SJCRH30 (cell line): ENCODE measurements at regions not wholly inside any gene's neighbourhood (a gene's known extent, or its start where the extent isn't known, plus 50 kb on each side); places are given as distances from the start of the nearest gene placed in this dataset.
"Not testable (repeated sequence)": the region's sequence is repeated elsewhere in the genome, so short reads cannot be mapped to it uniquely, and the experiment has no call there.

Source experiments
- DNase-seq, 2 experiments: peaks; one replicate each; pipeline ENCODE4 v3.0.0-alpha.2; 2015 to 2020
- H3K27ac ChIP-seq: fragments of 250-450 bp; sonication (Bioruptor Pico); 2 replicates; pipeline ENCODE4 v1.5.1; 2020; ENCODE audit warnings: mild to moderate bottlenecking, moderate library complexity
- H3K27me3 ChIP-seq: fragments of 250-450 bp; sonication (Bioruptor Pico); 2 replicates; pipeline ENCODE4 v1.5.1; 2020; ENCODE audit warnings: mild to moderate bottlenecking, moderate library complexity
- H3K36me3 ChIP-seq: fragments of 250-450 bp; sonication (Bioruptor Pico); 2 replicates; pipeline ENCODE4 v1.5.1; 2020; ENCODE audit warnings: mild to moderate bottlenecking, moderate library complexity
- H3K4me1 ChIP-seq: fragments of 250-450 bp; sonication (Bioruptor Pico); 2 replicates; pipeline ENCODE4 v1.5.1; 2020; ENCODE audit warnings: mild to moderate bottlenecking, moderate library complexity
- H3K4me3 ChIP-seq: fragments of 250-450 bp; sonication (Bioruptor Pico); 2 replicates; pipeline ENCODE4 v1.5.1; 2020; ENCODE audit warnings: mild to moderate bottlenecking, moderate library complexity
- H3K9me3 ChIP-seq: fragments of 250-450 bp; sonication (Bioruptor Pico); replicated peaks from 2 replicates; pipeline ENCODE4 v1.5.1; 2020; ENCODE audit warnings: mild to moderate bottlenecking, moderate library complexity

DNA sequence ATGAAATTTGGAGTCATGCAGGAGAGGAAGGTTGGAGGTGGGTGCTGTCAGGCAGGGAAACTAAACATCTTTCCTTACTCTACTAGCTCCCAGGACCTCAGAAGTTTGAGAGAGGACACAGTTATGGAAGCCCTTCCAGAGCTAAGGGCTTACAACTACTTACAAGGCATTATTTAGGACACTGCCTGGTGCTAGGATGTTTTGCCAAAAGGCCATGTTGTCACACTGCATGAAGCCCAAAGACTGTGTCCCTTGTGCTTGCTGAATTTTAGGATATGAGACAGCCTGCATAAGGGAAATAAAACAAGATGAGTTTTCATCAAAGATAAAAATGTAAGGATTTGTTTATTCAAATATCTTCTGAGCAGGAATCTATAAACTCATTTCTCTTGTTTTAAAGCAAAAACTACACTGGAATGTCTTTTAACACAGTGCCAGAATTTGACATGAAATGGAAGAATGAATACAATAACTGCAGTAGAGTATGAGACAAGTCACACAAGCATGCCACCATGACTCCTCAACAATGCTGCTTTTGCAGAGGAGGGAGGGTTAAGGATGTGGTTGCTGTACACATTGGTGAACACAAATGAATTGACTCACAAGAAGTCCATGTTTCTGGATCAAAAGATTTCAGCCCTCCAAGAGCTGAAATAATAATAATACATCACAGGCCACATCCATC is 258.4 kb downstream of the SPRY2 start:
- Histone ChIP-seq H3K27me3 (no peaks in the 10 kb centered on the region), H3K27ac (no peak overlapping the region), H3K9me3 (no peaks in the 10 kb centered on the region; the same call in 1 of the 2 replicates), H3K4me3 (no peak overlapping the region), H3K4me1 (peaks cover 22% of the 10 kb centered on the region), H3K36me3 (no peaks in the 10 kb centered on the region)
- no peak for DNase-seq

DNA sequence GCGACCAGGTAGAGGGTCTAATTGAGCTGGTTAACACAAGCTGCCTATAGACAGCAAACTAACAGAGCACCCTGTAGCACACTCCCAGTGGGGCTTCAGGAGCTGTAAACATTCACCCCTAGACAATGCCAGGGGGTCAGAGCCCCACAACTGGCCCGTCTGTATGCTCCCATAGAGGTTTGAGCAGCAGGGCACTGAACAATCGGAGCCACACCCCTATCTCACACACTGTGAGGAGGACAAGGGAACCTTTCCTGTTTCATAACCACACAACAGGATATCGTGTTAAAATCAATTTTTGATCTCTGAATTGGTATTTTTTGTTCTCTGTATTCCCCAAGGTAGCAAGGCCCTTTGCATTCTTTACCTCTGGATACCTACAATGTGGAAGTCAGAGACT is 266.1 kb downstream of the SPRY2 start:
- Histone ChIP-seq H3K4me3 (no peak overlapping the region), H3K27ac (no peak overlapping the region)
- no peak for DNase-seq

DNA sequence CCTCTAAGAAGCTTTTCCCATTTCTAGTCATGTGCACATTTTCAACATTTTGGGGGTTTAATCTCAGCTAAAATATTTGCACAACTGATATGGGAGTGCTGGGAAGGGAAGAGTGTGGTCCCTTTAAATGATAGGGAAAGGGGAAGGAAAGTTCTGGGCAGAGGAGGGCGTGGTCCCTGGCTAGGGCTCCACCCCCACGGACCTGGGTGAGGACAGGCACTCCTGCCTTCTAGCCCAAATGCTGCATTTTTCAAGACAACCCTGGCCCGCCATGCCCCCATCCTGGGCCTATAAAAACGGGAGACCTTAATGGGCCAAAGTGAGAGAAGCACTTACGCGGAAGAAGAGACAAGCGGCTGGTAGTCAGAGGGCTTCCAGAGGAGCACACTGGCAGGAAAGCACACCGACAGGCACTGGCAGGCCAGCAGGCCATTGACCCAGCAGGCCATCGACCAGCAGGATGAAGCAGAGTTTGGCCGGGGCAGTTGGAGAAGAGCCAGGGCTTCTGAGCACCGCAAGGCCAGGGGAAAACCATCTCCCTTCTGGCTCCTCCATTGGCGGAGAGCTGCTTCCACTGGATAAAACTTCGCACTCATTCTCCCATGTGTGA is 266.7 kb downstream of the SPRY2 start:
- no peaks in the 10 kb centered on the region for H3K27me3 ChIP-seq
- no peaks in the 10 kb centered on the region for H3K36me3 ChIP-seq
- no peak overlapping the region for H3K27ac ChIP-seq
- no peaks in the 10 kb centered on the region for H3K4me1 ChIP-seq
- no peak for DNase-seq
- H3K9me3 ChIP-seq, result no peaks in the 10 kb centered on the region; the same call in 1 of the 2 replicates
- no peak overlapping the region for H3K4me3 ChIP-seq

More for the DNA sequence above, 266.1 kb downstream of the SPRY2 start:
- Histone ChIP-seq H3K36me3 (no peaks in the 10 kb centered on the region), H3K9me3 (no peaks in the 10 kb centered on the region; the same call in 1 of the 2 replicates), H3K27me3 (no peaks in the 10 kb centered on the region), H3K4me1 (no peaks in the 10 kb centered on the region)

DNA sequence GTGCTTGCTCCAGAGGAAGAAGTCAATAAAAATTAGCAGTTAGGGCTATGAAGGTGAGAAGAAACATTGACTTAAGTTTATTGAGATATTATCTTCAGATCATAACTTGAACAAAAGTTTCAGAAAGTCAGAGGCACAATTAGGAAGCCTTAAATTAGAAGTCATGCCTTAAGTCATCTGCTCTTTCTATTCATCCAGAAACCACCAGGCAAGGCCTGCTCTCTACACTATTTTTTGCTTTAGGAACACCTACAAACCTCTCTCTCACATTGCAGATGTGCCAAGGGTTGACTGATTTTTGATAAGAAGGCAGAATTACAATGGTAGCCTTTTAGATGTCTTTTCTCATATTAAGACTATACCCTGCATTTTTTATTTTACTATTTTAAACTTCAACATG is 268.7 kb downstream of the SPRY2 start:
- Histone ChIP-seq H3K27me3 (no peaks in the 10 kb centered on the region), H3K27ac (no peak overlapping the region), H3K36me3 (no peaks in the 10 kb centered on the region), H3K4me3 (no peak overlapping the region), H3K4me1 (no peaks in the 10 kb centered on the region), H3K9me3 (no peaks in the 10 kb centered on the region; the same call in 1 of the 2 replicates)
- DNase-seq, result no peak

DNA sequence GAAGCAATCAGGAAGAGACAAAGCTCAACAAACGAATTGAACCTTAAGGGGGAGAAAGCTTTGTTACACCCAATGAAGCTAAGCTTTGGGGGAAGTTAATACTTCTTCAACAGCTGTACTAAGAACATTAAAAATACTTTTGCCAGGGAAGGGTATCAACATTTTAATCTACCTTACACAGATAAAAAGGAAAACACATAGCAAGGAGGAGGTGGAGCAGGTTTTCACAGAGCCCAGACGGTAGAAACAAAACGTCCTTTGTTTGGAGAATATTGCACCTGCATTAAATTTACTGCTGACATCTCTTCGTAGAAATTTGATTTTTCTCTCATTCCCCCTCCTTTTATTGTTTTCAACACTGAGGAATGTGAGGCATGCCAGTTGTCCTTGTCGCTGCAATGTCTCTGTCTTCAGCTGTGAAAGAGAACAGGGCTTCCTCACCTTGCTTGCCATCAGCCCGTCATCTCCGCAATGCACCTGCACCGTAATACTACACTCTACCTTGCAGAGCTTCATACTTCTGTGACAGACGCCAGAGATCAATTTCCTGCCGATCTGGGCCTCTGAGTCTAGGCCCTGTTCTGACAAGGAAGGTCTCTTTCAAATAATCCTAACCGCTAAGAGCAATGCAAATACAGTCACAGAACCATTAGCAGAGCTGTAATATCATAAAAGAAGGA is 270.8 kb downstream of the SPRY2 start:
- Histone ChIP-seq H3K27ac (no peak overlapping the region), H3K27me3 (no peaks in the 10 kb centered on the region), H3K36me3 (no peaks in the 10 kb centered on the region), H3K9me3 (no peaks in the 10 kb centered on the region), H3K4me1 (no peaks in the 10 kb centered on the region), H3K4me3 (no peak overlapping the region)
- no peak for DNase-seq

DNA sequence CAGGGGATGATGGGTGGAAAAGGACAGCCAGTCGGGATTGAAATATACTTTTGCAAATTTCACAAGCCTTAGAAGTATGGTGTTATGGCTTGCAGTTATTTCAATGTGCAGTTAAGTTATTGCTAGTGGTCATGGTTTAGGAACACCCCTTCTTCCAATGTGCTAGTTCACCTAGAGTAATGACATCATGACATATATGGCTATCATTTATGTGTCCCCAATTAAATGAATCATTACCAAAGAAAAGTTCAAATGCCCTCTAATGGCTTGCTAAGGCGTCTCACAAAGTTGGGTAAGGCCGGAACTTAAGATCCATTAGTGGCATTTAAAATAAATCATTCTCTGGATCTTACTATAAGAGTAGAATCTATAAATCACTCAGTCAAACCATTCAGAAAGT is 271.6 kb downstream of the SPRY2 start:
- no peak for DNase-seq
- Histone ChIP-seq H3K27ac (no peak overlapping the region), H3K36me3 (no peaks in the 10 kb centered on the region), H3K9me3 (no peaks in the 10 kb centered on the region), H3K4me1 (no peaks in the 10 kb centered on the region), H3K27me3 (no peaks in the 10 kb centered on the region), H3K4me3 (no peak overlapping the region)

DNA sequence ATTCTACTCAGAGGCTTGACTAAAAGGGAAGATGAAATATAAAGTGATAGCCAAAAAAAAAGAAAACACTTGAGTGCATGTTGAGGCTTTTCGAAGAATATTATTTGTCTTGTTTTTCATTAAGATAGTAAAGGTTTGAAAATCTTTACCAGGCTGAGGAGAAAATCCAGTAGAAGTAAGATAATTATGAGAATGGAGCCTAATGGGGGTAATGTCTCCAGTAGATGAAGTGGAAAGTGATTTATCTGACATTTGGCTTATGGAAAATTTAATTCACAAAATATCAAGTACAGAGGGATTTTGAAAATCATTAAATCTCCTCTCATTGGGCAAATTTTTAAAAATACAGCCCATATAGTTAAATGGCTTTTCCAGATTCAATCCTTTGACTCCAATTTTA is 274.9 kb downstream of the SPRY2 start:
- Histone ChIP-seq H3K27me3 (no peaks in the 10 kb centered on the region), H3K4me1 (no peaks in the 10 kb centered on the region), H3K27ac (no peak overlapping the region), H3K9me3 (no peaks in the 10 kb centered on the region), H3K36me3 (no peaks in the 10 kb centered on the region), H3K4me3 (no peak overlapping the region)
- no peak for DNase-seq

DNA sequence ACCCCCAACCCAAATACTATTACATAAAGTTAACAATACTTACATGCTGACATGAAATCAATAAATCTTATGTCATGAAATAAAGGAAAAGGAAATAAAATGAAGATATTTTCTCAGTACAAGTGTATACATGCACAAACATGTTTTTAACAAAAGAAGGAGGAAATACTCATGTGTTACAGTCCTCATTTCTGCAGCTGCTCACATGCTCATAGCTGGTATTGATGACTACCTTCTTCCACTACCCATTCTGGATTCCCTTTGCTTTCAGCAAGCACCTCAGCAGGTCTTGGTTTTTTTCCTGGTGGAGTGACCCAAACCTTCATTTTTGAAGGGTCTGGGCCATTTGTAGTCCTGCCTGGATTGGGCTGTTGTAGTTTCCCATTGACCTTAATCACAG is 278.5 kb downstream of the SPRY2 start:
- not testable (repeated sequence) for H3K27ac ChIP-seq, H3K4me1 ChIP-seq, H3K27me3 ChIP-seq, H3K36me3 ChIP-seq, DNase-seq, H3K9me3 ChIP-seq, H3K4me3 ChIP-seq

DNA sequence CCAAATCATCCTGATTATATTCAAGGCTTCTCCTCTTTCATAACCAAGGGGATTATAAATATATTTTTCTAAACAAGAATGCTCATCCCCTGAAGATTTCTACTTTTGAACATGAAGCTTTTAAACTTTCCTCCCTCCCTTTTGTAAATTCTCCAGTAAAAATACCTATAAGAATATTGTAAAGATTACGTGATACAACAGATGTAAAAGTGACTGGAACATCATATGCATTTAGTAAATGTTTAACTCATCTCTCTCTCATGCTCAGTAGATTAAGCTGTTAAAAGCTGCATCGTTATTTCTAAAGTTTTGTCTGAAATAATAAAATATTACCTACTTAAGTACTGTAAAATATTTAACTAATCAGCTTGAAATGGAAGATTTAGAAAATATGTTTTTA is 281.1 kb downstream of the SPRY2 start:
- Histone ChIP-seq H3K4me1 (no peaks in the 10 kb centered on the region), H3K27me3 (no peaks in the 10 kb centered on the region), H3K27ac (no peak overlapping the region), H3K9me3 (no peaks in the 10 kb centered on the region), H3K36me3 (no peaks in the 10 kb centered on the region), H3K4me3 (no peak overlapping the region)
- DNase-seq, result no peak

DNA sequence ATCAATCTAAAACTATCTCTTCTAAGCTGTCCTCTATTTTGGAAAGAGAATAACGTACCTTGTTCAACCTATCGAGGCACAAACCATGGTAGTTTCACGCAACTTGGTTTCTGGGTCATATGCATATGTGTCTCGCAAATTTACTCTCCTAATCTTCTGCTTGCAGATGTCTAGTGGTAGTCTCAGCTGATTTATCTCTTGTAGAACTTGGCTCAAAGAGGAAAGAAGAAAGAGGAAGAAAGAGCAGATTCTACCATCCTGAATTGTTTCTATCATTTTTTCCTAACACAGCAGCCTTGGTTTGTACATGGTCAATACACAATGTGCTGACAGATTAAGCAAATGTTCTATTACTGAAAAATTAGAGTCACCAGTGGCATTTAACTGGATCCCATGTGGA is 282.3 kb downstream of the SPRY2 start:
- Histone ChIP-seq H3K4me3 (no peak overlapping the region), H3K27ac (no peak overlapping the region), H3K9me3 (no peaks in the 10 kb centered on the region), H3K4me1 (no peaks in the 10 kb centered on the region), H3K27me3 (no peaks in the 10 kb centered on the region), H3K36me3 (no peaks in the 10 kb centered on the region)
- no peak for DNase-seq

DNA sequence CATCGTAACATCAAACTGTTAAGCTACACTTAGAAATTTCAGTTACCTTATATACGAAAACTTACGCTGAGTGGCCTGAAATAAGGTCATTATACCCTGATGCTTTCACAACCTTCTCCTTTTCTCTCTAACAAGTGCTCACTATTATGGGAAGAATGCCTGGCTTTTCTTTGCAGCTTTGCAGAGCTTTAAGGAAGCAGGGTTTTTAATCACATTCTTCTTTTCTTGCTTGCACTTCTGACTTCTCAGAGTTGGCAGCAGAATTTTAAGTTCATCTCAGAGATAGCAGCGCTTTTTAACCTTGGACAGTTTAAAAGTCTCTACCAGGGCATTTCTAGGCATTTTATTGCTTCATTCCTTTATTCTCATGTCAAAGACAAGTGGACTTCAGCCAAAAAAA is 285.1 kb downstream of the SPRY2 start:
- no peak for DNase-seq
- Histone ChIP-seq H3K27ac (no peak overlapping the region), H3K27me3 (no peaks in the 10 kb centered on the region), H3K36me3 (no peaks in the 10 kb centered on the region), H3K9me3 (no peaks in the 10 kb centered on the region), H3K4me1 (no peaks in the 10 kb centered on the region), H3K4me3 (no peak overlapping the region)

DNA sequence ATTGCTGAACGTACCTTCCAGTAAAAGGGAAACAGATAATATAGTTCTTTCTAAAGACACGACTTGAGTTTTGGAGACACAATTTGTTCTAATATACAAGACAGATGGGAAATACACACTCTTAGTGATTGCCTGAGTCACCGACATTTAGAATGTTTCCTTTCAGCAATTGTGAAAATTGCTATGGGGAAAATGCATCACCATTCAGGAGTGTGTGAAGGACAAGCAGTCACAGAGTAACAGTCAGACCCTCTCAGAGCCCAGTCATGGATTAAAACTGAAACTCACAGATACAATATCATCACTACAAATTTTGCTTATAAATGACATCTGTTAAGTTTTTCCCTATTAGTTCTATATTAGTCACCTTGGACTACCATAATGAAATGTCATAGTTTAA is 286.1 kb downstream of the SPRY2 start:
- Histone ChIP-seq H3K9me3 (no peaks in the 10 kb centered on the region), H3K36me3 (no peaks in the 10 kb centered on the region), H3K27me3 (no peaks in the 10 kb centered on the region), H3K27ac (no peak overlapping the region), H3K4me3 (no peak overlapping the region), H3K4me1 (peaks cover 9% of the 10 kb centered on the region)
- no peak for DNase-seq

DNA sequence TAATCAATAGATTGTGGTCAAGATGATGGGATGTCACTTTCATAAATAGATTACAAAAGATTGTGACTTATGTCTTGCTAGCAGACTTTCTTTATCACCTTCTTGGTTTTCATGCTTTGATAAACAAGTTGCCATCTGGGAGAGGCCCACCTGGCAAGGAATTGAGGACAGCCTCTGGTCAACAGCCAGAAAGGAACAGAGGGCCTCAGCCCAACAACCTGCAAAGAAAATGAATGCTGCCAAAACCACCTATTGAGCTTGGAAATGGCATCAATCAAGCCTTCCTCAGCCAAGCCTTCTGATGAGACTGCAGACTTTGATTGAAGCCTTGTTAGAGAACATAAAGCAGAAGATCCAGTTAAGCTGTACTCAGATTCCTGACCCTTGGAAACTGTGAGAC is 288.6 kb downstream of the SPRY2 start:
- Histone ChIP-seq H3K27me3 (no peaks in the 10 kb centered on the region), H3K9me3 (no peaks in the 10 kb centered on the region), H3K27ac (no peak overlapping the region), H3K4me3 (no peak overlapping the region), H3K36me3 (no peaks in the 10 kb centered on the region), H3K4me1 (peaks cover 31% of the 10 kb centered on the region)
- DNase-seq, result no peak

DNA sequence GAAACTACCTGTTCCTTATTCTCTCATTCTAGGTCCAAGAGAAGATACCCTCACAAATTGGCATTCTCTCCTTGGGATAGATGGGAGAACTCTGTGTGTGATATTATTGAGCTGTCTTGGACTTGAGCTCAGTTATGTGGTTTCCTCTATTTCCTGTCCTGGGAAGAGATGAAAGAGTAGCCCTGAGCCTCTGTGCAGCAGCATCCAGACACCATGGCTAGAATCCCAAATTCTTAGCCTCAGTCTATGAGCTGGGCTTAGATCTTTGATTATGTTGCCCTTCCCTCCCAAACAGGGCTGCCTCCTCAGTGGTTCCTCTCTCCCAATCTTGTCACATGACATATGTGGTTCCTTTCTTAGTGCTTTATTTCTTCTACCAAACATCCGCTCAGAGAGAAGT is 290.7 kb downstream of the SPRY2 start:
- Histone ChIP-seq H3K9me3 (no peaks in the 10 kb centered on the region), H3K4me3 (no peak overlapping the region), H3K36me3 (no peaks in the 10 kb centered on the region), H3K27ac (peak overlapping the region; percentile 81), H3K4me1 (peaks cover 34% of the 10 kb centered on the region), H3K27me3 (no peaks in the 10 kb centered on the region)
- peak; percentile 15 to 63 for DNase-seq

DNA sequence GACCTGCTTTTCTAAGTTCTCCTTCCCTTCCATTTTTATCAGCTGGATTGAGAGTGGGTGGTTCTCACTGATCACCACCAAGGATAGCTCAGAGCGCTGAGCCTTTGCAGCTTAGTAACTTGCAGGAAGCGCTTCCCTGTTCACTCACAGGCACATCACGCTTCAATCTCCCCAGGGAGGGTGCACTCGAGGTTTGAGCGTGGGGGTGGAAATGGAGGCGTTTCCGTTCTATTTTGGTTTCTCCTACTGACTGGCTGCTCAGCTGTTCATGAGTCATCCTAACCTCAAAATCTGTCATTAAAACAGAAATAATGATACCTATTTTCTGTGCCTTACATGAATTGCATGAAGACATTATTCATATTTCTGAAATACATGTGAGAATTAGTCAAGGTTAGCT is 292.1 kb downstream of the SPRY2 start:
- no peaks in the 10 kb centered on the region for H3K27me3 ChIP-seq
- H3K4me1 ChIP-seq, result peaks cover 34% of the 10 kb centered on the region
- H3K9me3 ChIP-seq, result no peaks in the 10 kb centered on the region
- peak; percentile 97 to 98 for DNase-seq
- no peak overlapping the region for H3K4me3 ChIP-seq
- H3K36me3 ChIP-seq, result no peaks in the 10 kb centered on the region
- peak overlapping the region; percentile 81 for H3K27ac ChIP-seq
